Body of pancreas (tissue), 4 donors: ENCODE measurements at regions not wholly inside any gene's neighbourhood (a gene's known extent, or its start where the extent isn't known, plus 50 kb on each side); places are given as distances from the start of the nearest gene placed in this dataset.
A peak's percentile ranks its signal among the peaks of the same experiment; 100 is the strongest.

Experiments
- ATAC-seq: fragments of 150-250 bp; one replicate; pipeline ENCODE4 v1.9.1; 2016
- DNase-seq, 4 donors: peaks; one replicate each; pipeline ENCODE4 v3.0.0-alpha.2; 2019
- H3K27ac ChIP-seq, 4 donors: fragments of 200-600 bp; sonication (generic); 1 replicate in 3 of 4; 2 replicates in 1 of 4; pipeline versions ENCODE4 v1.5.1 to v1.6.1; 2016 to 2019; ENCODE audit warnings: mild to moderate bottlenecking in 1 of 4, mixed read lengths in 1 of 4, moderate library complexity in 1 of 4
- H3K27me3 ChIP-seq, 2 donors: fragments of 200-600 bp; sonication (generic); one replicate each; pipeline ENCODE4 v1.6.0; 2016; ENCODE audit warnings: mild to moderate bottlenecking in 1 of 2
- H3K36me3 ChIP-seq, 2 donors: fragments of 200-600 bp; sonication (generic); replicated peaks in 1 of 2; 2 replicates each; pipeline ENCODE4 v1.5.1; 2016; ENCODE audit warnings: low read depth in 2 of 2; ENCODE audit not compliant: insufficient read depth in 1 of 2
- H3K4me1 ChIP-seq: fragments of 200-600 bp; sonication (generic); one replicate; pipeline ENCODE4 v1.6.0; 2016
- H3K4me3 ChIP-seq, 2 donors: fragments of 200-600 bp; sonication (generic); 1 replicate in 1 of 2; 2 replicates in 1 of 2; pipeline ENCODE4 v1.5.1; 2016 to 2019
- H3K9me3 ChIP-seq, 3 donors: fragments of 200-600 bp; sonication (generic); 1 replicate in 2 of 3; 2 replicates in 1 of 3; pipeline ENCODE4 v1.5.1; 2016
- CTCF ChIP-seq, 7 experiments: fragments of 450-650 bp in 4 of 7; fragments of 200-600 bp in 3 of 7; sonication (generic) in 3 of 7; IDR thresholded peaks; one replicate each; pipeline ENCODE4 v1.5.1; 2016 to 2019; ENCODE audit warnings: antibody characterized with exemption in 7 of 7
- POLR2A ChIP-seq, 3 donors: fragments of 450-650 bp; IDR thresholded peaks; one replicate each; pipeline ENCODE4 v1.6.1; 2016; ENCODE audit warnings: antibody characterized with exemption in 3 of 3, mild to moderate bottlenecking in 2 of 3
- WGBS, 2 donors: methylation state at CpG; one replicate each; pipeline ENCODE4 v1.1.5; 2017; 5-methylcytosine and 5-hydroxymethylcytosine counted together
- intact Hi-C: fragments of 100-400 bp; cut with DNase I; formaldehyde crosslinking; loops from one replicate; pipeline ENCODE4 v1.15.1; 2023

- DNase-seq (peak in 2 of 4 donors; percentile 8 to 10), ATAC-seq (no peak)
- H3K36me3 ChIP-seq = no peaks in the 10 kb centered on the region
- intact Hi-C loops = no loop called here
- TF ChIP-seq POLR2A (IDR thresholded peaks at IDR 0.05) (no peak), CTCF (IDR thresholded peaks at IDR 0.05) (no peak)
- 95 to 97% methylated on average over 27 to 35 of the region's 35 CpGs for WGBS, 2 donors
- H3K27ac ChIP-seq = no peak overlapping the region
- no peaks in the 10 kb centered on the region for H3K27me3 ChIP-seq
- H3K4me1 ChIP-seq = no peaks in the 10 kb centered on the region
- no peak overlapping the region for H3K4me3 ChIP-seq
- H3K9me3 ChIP-seq = peaks cover 0 to 7% (median 0%) of the 10 kb centered on the region in 3 donors
Measured at GRCh38 chr7:387132-388022, 97.4 kb downstream of the FOXL3 start.

DNA sequence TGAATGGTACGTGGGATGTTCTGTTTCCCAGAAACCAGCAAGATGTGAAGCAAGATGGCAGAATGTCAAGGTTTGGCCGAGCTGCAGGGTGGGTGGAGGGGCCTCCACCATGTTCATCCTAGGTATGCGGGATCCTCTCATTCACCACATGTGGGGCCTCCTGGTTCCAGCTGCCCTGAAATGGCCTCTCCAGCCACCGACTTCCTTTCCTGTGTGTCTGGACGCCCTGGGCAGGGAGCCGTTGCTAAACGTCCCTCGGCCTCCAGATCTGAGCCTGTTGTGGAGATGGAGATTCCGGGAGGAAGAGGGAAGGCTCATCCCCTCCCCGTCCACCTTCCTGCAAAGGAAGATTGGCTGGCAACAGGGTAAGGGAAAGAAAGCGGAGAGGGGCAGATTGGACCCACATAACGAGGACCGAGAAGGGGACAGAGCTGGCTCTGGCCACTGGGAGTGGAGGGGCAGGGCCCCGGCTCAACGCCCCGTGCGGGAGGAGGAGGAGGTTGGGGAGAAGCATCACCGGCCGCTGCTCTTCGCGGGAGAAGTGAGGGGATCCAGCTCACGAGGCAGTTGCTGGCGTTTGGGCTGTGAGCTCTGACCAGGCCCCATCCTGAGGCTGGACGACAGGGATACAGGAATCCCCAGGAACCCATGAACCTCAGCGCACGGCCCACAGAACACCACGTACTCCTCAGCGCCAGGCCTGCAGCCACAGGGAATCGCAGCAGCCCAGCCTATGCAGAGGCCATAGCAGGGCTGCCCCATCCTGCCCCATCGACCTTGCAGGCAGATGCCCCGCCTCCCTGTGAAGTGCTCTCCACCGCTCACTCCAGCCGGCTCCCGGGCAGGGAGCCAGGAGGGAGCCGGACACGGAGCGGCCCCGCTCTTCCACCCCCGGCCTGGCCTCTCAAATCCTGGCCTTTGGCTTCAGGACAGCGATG is 98.3 kb downstream of the FOXL3 start:
- H3K4me1 ChIP-seq = no peaks in the 10 kb centered on the region
- ATAC-seq (peak; percentile 24), DNase-seq (peak in 2 of 4 donors; percentile 10 to 13)
- no peak overlapping the region for H3K4me3 ChIP-seq
- no peak overlapping the region for H3K27ac ChIP-seq
- WGBS, 2 donors = 74 to 80% methylated on average over 31 to 33 of the region's 40 CpGs
- intact Hi-C loops = no loop called here
- H3K9me3 ChIP-seq = peaks cover 0 to 7% (median 0%) of the 10 kb centered on the region in 3 donors
- no peak for TF ChIP-seq POLR2A (IDR thresholded peaks at IDR 0.05)
- TF ChIP-seq CTCF (IDR thresholded peaks at IDR 0.05) = no peak
- no peaks in the 10 kb centered on the region for H3K27me3 ChIP-seq
- H3K36me3 ChIP-seq = no peaks in the 10 kb centered on the region

GRCh38 chr7:388961-389701 is 99.2 kb downstream of the FOXL3 start:
- intact Hi-C loops = no loop called here
- TF ChIP-seq POLR2A (IDR thresholded peaks at IDR 0.05) (no peak), CTCF (IDR thresholded peaks at IDR 0.05) (no peak)
- Histone ChIP-seq H3K4me3 (no peak overlapping the region), H3K9me3 (peaks cover 0 to 7% (median 0%) of the 10 kb centered on the region in 3 donors), H3K27ac (no peak overlapping the region), H3K27me3 (no peaks in the 10 kb centered on the region), H3K4me1 (no peaks in the 10 kb centered on the region), H3K36me3 (no peaks in the 10 kb centered on the region)
- 92 to 94% methylated on average over 18 to 29 of the region's 31 CpGs for WGBS, 2 donors
- DNase-seq = peak in 1 of 4 donors; percentile 5
- ATAC-seq = no peak

DNA sequence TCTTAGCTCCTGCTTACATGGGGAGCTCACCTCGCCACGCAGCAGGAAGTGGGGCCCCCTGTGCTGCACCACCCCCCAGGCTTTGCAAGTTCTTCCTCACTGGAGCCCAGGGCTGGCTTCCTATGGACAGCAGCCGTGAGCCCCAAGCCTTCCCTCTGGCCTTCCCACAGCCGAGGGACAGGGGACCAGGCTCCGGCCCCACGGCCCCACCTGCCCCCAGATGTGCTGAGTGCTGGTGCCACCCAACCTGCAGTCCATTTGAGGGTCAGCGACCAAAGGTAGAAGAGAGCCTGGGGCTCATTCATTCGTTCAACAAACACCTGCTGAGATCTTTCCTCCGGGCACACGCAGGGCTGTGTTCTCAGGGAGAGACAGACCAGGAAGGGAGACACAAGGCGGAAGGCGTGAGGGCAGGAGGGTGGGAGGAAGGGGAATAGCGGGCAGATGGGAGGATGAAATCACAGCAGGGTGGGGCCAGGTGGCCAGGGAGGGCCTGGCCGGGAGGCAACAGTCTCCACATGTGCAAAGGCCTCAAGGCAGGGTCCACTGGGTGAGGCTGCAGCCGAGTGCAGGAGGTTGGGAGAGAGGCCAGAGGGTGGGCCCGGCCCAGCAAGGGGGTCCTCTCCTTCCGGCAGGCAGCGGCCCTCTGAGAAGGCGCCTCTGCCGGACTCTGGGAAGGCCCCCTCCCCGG is 100.1 kb downstream of the FOXL3 start:
- Histone ChIP-seq H3K4me3 (no peak overlapping the region), H3K9me3 (no peaks in the 10 kb centered on the region), H3K36me3 (no peaks in the 10 kb centered on the region), H3K4me1 (no peaks in the 10 kb centered on the region), H3K27me3 (no peaks in the 10 kb centered on the region), H3K27ac (no peak overlapping the region)
- 84 to 94% methylated on average over 13 to 21 of the region's 21 CpGs for WGBS, 2 donors
- TF ChIP-seq CTCF (IDR thresholded peaks at IDR 0.05) = no peak
- no peak for TF ChIP-seq POLR2A (IDR thresholded peaks at IDR 0.05)
- intact Hi-C loops = no loop called here
- DNase-seq = peak in 1 of 4 donors; percentile 8
- no peak for ATAC-seq
